LNCAP (cell line): ENCODE measurements at regions not wholly inside any gene's neighbourhood (a gene's known extent, or its start where the extent isn't known, plus 50 kb on each side); places are given as distances from the start of the nearest gene placed in this dataset.

Experiments used
- TF ChIP-seq, protein P1 (sequence below): fragments of 450-650 bp; IDR thresholded peaks from 2 replicates; pipeline ENCODE4 v1.5.1; 2017; ENCODE audit warnings: mild to moderate bottlenecking

DNA sequence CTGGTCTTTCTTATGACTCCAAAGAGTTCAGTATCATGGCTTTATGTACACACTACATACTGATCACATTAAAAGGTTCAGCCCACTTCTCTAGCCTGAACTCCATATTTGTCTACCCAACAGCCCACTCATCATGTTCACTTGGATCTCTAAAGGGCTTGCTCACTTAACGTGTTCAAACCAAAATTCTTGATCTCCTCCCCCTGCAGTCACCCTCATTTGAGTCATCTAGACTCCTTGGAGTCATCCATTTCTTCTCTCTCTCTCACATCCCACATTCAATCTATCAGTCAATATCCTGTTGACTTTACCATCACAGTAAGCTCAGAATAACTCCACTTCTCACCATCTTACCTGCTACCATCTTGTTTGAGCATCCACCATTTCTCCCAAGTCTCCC lies 148.4 kb upstream of the ARID2 start:
- TF ChIP-seq, protein P1, sequence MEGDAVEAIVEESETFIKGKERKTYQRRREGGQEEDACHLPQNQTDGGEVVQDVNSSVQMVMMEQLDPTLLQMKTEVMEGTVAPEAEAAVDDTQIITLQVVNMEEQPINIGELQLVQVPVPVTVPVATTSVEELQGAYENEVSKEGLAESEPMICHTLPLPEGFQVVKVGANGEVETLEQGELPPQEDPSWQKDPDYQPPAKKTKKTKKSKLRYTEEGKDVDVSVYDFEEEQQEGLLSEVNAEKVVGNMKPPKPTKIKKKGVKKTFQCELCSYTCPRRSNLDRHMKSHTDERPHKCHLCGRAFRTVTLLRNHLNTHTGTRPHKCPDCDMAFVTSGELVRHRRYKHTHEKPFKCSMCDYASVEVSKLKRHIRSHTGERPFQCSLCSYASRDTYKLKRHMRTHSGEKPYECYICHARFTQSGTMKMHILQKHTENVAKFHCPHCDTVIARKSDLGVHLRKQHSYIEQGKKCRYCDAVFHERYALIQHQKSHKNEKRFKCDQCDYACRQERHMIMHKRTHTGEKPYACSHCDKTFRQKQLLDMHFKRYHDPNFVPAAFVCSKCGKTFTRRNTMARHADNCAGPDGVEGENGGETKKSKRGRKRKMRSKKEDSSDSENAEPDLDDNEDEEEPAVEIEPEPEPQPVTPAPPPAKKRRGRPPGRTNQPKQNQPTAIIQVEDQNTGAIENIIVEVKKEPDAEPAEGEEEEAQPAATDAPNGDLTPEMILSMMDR, result no peak

DNA sequence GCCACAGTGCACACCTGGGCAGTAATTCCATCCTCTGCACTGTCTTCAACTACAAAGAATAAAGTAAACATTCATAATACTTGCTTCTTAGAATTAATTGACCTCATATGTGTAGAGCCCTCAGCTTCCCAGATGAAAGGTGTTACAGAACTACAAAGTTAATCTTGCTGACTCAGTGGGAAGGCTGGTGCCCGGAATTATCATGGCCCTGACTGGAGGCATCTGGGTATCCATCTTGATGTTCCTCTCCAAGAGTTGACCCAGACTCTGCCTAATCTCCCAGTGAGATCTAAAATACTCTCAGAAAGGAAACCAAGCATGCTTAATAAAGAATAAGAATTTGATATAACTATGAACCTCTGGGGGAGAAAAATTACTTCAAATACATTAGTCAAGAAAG lies 147.0 kb upstream of the ARID2 start:
- TF ChIP-seq, protein P1, result no peak

DNA sequence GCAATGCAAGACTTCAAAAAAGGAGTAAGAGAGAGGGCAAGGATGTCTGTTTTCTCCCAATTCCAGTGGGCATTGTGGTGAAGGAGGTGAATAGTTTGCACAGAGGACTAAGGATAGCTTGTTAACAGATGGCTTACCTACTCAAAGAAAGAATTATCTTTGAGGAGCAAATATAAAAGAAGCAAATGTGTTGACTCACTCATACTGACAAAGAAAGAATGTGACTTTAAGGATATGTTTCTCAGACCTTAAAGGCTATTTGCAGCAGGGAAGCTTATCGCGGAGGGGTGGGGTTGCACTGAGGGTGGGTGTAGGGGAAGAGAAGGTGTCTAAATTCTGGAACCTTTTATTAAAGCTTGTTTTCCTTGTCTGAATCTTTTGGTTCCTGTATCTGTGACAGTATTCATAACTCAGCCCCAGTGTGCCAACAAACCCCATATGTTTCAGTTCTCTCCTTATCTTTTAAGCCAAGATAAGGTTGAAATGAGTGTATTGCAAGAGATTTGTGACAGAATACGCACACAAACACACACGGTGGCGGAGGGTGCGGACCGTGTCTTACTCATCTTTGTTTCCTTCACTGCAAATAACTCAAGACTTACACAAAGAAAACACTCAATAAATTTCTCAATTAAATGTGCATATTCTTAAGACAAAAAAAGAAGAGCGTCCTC lies 146.4 kb upstream of the ARID2 start:
- TF ChIP-seq, protein P1, result no peak

DNA sequence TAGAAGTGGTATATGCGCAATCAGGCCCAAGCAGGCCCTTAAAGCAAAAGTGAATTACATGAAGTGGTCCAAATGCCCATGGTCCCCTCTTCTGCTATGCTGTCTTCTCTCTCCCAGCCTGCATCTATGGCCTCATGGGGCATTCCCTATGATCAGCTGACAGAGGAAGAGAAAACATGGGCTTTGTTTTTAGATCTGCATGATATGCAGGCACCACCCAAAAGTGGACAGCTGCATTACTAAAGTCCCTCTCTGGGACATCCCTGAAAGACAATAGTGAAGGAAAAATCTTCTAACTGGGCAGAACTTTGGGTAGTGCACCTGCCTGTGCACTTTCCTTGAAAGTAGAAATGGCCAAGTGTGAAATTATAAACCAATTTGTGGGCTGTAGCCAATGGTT lies 145.2 kb upstream of the ARID2 start:
- TF ChIP-seq, protein P1, result no peak

DNA sequence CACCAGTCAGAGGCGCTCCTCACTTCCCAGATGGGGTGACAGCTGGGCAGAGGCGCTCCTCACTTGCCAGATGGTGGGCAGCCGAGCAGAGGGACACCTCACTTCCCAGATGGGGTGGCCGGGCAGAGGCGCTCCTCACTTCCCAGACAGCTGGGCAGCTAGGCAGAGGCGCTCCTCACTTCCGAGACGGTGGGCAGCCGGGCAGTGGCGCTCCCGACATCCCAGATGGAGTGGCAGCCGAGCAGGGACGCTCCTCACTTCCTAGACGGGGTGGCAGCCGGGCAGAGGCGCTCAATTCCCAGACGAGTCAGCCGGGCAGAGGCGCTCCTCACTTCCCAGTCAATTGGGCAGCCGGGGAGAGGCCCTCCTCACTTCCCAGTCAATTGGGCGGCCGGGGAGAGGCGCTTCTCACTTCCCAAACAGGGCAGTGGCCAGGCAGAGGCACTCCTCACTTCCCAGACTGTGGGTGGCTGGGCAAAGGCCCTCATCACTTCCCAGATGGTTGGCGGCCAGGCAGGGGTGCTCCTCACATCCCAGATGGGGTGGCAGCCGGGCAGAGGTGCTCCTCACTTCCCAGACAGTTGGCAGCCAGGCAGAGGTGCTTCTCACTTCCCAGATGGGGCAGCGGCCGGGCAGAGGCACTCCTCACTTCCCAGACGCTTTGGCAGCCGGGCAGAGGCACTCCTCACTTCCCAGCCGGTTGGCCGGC lies 143.8 kb upstream of the ARID2 start:
- TF ChIP-seq, protein P1, result no peak

DNA sequence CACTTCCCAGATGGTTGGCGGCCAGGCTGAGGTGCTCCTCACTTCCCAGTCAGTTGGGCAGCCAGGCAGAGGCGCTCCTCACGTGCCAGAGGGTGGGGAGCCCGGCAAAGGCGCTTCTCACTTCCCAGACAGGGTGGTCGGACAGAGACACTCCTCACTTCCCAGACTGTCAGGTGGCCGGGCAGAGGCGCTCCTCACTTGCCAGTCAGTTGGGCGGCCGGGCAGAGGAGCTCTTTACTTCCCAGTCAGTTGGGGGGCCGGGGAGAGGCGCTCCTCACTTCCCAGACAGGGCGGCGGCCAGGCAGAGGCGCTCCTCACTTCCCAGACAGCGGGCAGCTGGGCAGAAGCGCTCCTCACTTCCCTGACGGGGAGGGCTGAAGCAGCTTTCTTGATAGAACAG lies 143.0 kb upstream of the ARID2 start:
- TF ChIP-seq, protein P1, result no peak

DNA sequence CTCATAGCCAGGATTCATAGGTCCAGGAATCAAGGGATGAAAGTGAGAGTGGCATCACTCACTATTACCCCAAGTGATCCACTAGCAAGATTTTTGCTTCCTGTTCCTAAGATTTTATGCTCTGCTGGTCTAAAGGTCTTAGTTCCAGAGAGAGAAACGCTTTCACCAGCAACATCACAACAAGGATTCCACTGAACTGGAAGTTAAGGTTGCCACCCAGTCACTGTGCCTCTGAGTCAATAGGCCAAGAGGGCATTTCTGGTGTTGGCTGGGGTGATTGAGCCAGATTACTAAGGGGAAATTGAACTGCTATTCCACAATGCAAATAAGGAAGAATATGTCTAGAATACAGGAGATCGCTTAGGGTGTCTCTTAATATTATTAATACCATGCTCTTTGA lies 142.5 kb upstream of the ARID2 start:
- TF ChIP-seq, protein P1, result no peak
